Fibroblast of peridontal ligament (primary cell): ENCODE measurements at regions not wholly inside any gene's neighbourhood (a gene's known extent, or its start where the extent isn't known, plus 50 kb on each side); places are given as distances from the start of the nearest gene placed in this dataset.

Experiments
- DNase-seq: peaks from one replicate; pipeline ENCODE4 v3.0.0-alpha.2; 2010; ENCODE audit errors: extremely low read depth

DNA sequence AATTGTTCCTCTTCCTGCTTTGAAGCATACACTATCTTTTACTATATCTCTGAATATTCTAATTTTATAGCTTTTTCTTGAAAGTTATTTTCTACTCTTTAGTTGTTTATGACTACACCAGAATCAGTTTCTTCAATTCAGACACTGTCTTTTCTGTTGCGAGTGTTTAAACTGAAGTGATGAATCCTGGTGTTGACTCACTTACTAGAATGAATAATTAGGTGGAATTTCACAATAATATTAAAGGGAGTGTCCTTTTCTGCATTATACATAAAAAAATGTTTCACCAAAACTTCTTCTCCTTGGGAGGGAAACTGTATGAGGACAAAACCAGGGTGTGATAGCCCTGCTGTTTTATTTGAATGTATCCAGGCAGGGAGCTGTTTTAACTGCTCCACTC is 1383.1 kb downstream of the C4orf33 start:
- DNase-seq, result peak; percentile 1

- no peak for DNase-seq
Observed at GRCh38 chr4:130479674-130480073, 1383.7 kb downstream of the C4orf33 start.

- no peak for DNase-seq
Observed at GRCh38 chr4:130484826-130485225, 1388.9 kb downstream of the C4orf33 start.

DNA sequence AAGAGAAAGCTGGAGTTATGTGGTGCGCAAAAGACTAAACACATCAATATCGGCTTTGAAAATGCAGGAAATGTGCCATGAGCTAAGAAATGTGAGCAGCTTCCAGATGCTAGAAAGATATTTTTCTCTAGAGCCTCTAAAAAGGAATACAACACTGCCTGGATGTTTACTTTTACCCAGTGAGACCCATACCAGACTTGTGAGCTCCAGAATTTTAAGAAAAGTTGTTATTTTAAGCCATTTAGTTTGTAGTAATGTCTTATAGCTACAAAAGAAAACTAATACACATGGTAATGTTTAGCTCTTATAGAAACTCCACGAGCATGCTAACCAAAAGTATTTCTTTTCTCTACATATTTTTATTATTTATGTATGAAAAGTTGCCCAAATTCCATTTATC is 1389.4 kb downstream of the C4orf33 start:
- peak; percentile 41 for DNase-seq

DNA sequence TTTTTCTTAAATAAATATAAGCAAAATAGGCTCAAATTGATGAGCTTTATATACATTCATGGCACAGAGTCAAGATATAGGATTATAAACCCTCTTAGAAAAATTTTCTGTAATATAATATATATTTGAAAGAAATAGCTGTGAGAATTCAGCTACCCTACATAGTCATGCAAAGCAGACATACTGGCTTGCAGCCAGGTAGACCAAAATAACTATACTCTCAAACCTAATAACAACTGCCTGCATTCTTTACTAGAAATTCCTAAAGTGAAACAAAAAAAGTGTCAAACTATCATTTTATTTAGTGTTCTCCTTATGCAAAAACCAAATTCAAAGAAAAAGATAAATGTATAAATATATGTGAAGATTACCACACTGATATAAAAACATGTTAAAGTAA is 1390.2 kb downstream of the C4orf33 start:
- DNase-seq, result peak; percentile 48

GRCh38 chr4:130486841-130487240 is 1390.9 kb downstream of the C4orf33 start:
- no peak for DNase-seq

DNA sequence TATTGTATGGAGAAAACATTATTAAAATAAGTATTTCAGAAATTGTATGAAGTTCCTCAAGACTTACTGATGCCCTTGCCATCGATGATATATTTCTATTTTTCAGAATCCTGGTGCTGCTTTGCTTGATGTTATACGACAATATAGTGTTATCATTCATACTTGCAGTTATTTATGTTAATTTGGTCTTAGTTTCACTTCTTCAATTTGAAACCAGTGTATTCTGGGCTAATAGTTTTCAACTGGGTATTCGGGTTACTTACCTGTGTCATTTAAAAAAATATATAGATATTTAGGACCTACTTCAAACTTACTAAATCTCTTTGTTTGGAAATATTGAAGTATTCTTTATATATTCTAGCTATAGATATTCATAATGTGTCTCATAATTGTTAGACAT is 1414.7 kb downstream of the C4orf33 start:
- no peak for DNase-seq

DNA sequence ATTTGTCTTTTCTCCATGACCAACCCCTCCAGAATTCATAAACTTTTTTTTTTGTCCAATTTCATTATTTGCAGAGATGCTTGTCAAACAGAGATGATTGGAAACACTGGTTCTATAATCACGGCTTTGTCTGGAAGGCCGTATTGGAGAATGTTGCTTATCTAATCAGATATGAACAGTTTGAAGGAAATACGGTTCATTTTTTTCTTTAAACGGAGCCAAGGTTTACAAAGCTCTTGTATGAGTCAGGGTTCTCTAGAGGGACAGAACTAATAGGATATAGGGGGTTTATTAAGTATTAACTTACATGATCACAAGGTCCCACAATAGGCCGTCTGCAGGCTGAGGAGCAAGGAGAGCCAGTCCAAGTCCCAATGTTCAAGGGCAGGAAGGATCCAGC is 1415.8 kb downstream of the C4orf33 start:
- DNase-seq, result no peak

- no peak for DNase-seq
Observed at GRCh38 chr4:130524057-130524456, 1428.1 kb downstream of the C4orf33 start.

GRCh38 chr4:130530505-130530904 is 1434.6 kb downstream of the C4orf33 start:
- DNase-seq, result no peak

DNA sequence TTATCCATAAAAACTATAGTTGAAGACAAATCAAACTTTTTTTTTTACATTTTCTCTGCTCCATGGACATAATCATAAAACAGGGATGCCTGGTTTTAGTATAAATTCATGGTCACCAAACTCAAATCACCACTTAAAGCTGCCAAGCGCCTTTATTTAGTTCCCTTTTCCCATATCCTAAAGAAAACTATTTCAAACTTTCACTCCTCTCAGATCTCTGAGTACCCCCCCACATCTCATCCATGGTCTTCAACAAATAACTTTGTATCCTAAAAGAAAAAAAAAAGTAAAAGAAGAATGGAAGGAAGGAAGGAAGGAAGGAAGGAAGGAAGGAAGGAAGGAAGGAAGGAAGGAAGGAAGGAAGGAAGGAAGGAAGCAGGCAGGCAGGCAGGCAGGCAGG is 1438.7 kb downstream of the C4orf33 start:
- DNase-seq, result no peak

DNA sequence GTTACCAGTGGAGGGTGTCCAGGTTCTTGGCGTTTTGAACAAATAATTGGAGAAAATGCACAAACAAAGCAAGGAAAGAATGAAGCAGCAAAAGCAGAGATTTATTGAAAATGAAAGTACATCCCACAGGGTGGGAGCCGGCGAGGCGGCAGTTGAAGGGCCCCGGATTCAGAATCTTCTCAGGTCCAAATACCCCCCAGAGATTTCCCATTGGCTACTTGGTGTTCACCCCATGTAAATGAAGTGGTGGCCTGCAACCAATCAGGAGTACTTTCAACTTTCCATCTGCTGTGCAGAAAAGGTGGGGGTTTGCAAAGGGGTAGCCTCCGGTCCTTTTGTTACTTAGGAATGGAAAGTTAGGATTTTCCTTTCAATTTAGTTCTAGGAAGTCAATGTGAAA is 1447.0 kb downstream of the C4orf33 start:
- no peak for DNase-seq

DNA sequence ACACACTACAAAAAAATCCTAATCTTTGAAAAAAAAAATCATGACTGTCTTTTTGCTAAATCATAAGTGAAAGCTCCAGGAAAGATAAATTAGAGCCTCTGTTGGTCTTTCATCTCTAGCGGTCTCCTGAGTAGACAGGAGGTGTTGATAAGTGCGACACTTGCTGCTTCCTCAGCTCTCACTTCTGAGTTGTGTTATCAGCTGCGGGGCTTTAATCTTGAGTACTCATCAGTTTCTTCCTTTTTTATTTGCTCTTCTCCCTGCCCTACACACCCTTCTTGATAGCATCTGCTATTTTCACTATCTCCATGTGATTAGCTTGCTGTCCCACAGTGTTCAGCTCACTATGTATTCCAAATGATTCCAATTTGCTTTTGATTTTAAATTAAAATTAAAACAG is 1449.2 kb downstream of the C4orf33 start:
- DNase-seq, result no peak

- peak; percentile 1 for DNase-seq
Observed at GRCh38 chr4:130545596-130545995, 1449.6 kb downstream of the C4orf33 start.

- no peak for DNase-seq
Observed at GRCh38 chr4:130559268-130559667, 1463.3 kb downstream of the C4orf33 start.

- peak; percentile 84 for DNase-seq
Observed at GRCh38 chr4:130563185-130563888, 1467.4 kb downstream of the C4orf33 start.

GRCh38 chr4:130563889-130564418 is 1468.0 kb downstream of the C4orf33 start:
- DNase-seq, result no peak

DNA sequence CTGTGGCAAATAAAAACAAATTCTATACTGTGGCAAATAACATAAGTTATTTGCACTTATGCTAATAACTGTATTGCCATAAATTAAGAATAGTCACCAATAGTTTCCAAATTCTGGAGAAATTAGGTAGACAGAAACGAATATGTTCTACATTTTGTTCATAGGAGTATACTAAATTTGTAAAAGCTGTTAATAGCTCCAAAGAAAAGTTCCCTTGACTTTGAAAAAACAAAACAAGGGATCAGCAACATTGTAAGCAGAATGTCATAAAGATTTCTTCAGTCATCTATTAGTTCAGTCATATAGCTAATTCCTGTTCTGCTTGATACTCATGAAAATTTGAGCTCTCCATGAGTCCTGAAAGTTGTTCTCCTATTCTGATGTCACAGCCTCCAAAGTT is 1472.8 kb downstream of the C4orf33 start:
- DNase-seq, result no peak

DNA sequence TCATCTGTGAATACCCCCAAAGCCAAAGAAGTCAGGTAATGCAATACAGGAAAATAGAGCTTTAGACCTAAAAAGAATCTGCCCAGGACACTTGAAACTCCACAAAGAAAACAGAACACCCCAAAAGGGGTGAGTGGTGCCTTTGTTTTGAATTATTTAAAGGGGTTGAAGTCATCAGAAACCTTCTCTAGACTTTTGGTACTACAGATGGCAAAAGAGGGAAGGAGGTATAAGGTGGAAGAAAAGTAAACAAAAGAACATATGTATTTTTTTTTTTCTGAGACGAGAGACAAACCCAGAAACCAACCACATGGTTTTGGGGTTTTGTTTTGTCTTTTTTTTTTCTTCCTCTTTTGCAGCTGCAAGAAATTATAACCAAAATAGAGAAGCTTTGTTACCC is 1477.8 kb downstream of the C4orf33 start:
- no peak for DNase-seq

GRCh38 chr4:130574215-130574614 is 1478.3 kb downstream of the C4orf33 start:
- DNase-seq, result no peak

DNA sequence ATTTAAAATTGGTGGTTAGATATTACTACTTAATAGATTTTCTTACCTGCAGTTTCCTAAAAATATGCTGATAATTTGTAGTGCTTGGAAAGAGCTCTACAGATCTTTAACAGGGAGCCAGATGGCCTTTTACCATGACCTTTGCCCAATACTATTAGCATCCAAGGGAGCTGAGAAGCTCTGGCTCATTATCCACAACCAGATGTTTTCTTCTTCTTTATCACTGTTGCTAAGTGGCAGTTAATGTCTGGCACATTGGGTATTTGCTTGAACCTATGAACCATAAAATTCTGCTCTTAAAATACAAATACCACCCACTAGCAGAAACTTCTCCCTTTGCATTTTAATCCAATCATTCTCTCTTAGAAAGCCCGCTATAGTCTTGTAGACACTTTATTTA is 1480.3 kb downstream of the C4orf33 start:
- DNase-seq, result no peak

GRCh38 chr4:130591091-130591490 is 1495.1 kb downstream of the C4orf33 start:
- DNase-seq, result no peak

DNA sequence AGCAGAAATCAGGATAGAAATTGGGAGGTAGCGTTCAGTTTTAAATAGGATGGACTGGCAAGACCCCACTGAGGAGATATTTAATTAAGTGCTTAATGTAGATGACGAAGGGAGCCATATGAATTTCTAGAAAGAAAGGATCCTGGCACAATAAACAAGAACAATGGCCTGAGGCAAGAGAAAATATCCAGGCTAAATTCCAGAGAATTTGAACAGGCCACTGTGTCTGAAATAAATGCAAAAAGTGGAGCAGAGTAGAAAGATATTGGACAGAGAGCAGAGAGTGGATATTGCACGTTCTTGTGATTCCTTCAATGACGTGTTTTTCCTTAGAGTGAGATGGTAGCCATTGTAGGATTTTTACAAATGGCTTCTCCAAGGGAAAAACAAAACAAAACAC is 1504.8 kb downstream of the C4orf33 start:
- DNase-seq, result no peak

DNA sequence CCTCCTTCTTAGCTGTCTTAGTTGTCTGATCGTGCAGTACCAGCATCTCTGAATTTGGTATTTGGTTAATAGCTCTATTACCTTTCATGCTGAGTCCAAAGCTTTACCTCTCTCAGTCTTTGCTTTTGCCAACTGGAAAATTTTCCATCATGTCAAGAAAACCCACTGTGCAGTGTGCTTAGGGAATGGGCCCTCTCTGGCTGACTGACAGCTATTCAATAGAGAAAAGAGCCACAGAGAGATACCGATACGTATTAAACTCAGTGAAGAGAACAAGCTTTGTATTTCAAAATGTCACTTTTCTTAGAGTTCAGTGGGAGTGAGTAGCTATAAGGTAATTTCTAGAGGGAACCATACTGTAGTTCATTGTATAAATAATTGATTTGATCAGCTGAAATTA is 1507.1 kb downstream of the C4orf33 start:
- no peak for DNase-seq
